RWPE1 (cell line): ENCODE measurements at regions not wholly inside any gene's neighbourhood (a gene's known extent, or its start where the extent isn't known, plus 50 kb on each side); places are given as distances from the start of the nearest gene placed in this dataset.
A peak's percentile ranks its signal among the peaks of the same experiment; 100 is the strongest.

Experiments
- CTCF ChIA-PET: fragments of 350-600 bp; sonication (Branson Sonifier 250); formaldehyde crosslinking; extraction: SDS; loops from one replicate; lab custom pipeline; 2021; lab: Yijun Ruan, JAX
- POLR2A ChIA-PET: fragments of 400-600 bp; formaldehyde crosslinking; extraction: SDS; loops from one replicate; lab custom pipeline; 2020; ENCODE audit warnings: antibody characterized with exemption; ENCODE audit not compliant: low non-redundant PET; lab: Yijun Ruan, JAX
- DNase-seq: peaks from one replicate; pipeline ENCODE4 v3.0.0; 2012; ENCODE audit warnings: low spot score
- H3K27ac ChIP-seq: fragments of 450-650 bp; 2 replicates; pipeline ENCODE4 v1.5.1; 2017
- TF ChIP-seq, protein P1 (sequence below): fragments of 450-650 bp; conservative IDR thresholded peaks from 2 replicates; pipeline ENCODE4 v1.5.1; 2017; ENCODE audit warnings: low read depth, mild to moderate bottlenecking

DNA sequence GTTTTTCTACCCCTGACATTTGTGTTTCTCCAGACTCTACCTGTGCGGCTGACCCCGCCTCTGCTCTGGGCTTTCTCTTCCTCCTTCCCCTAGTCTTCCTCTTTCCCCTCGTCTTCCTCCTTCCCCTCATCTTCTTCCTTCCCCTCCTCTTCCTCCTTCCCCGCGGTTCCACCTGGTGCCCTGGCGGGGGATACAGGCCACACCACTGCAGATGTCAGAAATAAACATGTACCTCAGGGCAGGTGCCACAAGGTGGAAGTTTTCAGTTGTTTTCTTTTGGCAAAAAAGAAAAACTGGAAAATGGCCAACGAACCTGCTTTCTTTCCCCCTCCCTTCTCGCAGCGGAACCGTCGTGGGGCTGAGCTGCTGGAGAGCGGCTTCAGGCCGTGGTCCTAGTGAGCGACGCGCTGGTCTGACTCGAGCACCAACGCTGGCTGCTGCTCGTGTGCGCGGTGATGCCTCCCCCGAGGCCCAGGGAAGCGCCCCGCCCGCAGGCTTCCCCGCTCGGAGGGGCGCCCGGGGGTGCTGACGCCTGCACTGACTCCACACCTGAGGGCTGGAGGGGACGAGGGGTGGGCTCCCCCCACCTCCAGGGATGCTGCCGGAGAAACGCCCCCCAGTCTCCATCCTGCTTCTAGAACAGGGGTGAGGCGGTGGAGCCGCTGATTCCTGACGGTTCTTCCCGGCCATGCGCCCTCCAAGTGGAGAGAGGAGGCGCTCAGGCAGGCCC is 83.7 kb upstream of the ZNF516 start:
- CTCF ChIA-PET, result no interaction called here
- no peak for DNase-seq
- TF ChIP-seq, protein P1, sequence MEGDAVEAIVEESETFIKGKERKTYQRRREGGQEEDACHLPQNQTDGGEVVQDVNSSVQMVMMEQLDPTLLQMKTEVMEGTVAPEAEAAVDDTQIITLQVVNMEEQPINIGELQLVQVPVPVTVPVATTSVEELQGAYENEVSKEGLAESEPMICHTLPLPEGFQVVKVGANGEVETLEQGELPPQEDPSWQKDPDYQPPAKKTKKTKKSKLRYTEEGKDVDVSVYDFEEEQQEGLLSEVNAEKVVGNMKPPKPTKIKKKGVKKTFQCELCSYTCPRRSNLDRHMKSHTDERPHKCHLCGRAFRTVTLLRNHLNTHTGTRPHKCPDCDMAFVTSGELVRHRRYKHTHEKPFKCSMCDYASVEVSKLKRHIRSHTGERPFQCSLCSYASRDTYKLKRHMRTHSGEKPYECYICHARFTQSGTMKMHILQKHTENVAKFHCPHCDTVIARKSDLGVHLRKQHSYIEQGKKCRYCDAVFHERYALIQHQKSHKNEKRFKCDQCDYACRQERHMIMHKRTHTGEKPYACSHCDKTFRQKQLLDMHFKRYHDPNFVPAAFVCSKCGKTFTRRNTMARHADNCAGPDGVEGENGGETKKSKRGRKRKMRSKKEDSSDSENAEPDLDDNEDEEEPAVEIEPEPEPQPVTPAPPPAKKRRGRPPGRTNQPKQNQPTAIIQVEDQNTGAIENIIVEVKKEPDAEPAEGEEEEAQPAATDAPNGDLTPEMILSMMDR, result no peak
- POLR2A ChIA-PET, result no interaction called here
- H3K27ac ChIP-seq, result no peak overlapping the region

DNA sequence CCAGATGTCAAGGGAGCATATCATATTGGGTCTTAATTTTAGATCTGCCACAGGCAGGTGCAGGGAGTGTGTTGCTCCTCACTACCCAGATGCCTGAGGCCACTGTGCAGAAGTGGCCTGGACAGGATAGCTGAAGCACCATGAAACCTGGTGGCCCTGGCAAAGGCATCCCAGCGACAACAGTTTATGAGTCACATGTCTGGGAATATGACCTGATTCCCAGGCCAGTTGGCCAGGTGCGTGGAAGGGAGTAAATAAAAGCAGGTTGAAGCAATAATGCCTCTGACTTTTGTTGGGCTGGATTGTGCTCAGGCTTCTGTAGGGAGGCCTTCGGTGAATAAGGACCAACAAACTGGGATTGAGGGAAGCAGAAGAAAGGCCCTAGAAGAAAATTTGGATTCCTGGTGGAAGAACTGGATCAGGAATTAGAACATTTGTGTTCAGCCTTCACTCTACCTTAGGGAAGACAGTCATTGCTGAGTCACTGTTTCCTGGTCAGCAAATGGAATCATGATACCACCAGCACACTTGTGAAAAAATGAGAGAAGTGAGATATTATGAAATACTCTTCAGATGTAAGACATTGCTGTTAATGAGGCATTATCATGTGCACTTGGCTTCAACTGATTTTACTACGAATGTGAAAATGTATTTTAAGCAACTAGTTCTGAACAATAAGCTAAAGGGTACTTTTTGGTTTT is 78.4 kb upstream of the ZNF516 start:
- ChIA-PET POLR2A (no interaction called here), CTCF (no interaction called here)
- peak; percentile 71 for DNase-seq
- peak overlapping the region; percentile 72 for H3K27ac ChIP-seq
- TF ChIP-seq, protein P1, result no peak

GRCh38 chr18:76572518-76573247 is 77.6 kb upstream of the ZNF516 start:
- TF ChIP-seq, protein P1, result no peak
- POLR2A ChIA-PET, result no interaction called here
- DNase-seq, result no peak
- H3K27ac ChIP-seq, result peak overlapping the region; percentile 72
- CTCF ChIA-PET, result no interaction called here

DNA sequence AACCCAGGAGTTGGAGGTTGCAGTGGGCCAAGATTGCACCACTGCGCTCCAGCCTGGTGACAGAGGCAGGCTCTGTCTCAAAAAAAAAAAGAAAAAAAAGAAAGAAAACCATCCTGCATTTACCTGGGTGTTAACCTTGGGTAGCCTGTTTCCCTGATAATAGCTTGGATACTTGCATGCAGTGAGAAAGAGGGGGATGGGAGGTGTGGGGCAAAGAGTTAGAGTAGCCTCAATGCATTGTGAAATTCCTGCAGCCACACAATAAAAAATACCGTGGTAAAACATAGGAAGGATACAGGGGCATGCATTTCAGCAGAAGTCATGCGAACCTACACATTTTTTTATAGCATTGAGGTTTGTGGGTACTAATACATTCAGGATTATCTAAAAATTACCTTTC is 76.6 kb upstream of the ZNF516 start:
- no peak for DNase-seq
- POLR2A ChIA-PET, result no interaction called here
- CTCF ChIA-PET, result no interaction called here
- TF ChIP-seq, protein P1, result no peak
- H3K27ac ChIP-seq, result no peak overlapping the region

GRCh38 chr18:76570856-76571255 is 75.8 kb upstream of the ZNF516 start:
- no peak overlapping the region for H3K27ac ChIP-seq
- TF ChIP-seq, protein P1, result no peak
- ChIA-PET CTCF (no interaction called here), POLR2A (no interaction called here)
- DNase-seq, result no peak

DNA sequence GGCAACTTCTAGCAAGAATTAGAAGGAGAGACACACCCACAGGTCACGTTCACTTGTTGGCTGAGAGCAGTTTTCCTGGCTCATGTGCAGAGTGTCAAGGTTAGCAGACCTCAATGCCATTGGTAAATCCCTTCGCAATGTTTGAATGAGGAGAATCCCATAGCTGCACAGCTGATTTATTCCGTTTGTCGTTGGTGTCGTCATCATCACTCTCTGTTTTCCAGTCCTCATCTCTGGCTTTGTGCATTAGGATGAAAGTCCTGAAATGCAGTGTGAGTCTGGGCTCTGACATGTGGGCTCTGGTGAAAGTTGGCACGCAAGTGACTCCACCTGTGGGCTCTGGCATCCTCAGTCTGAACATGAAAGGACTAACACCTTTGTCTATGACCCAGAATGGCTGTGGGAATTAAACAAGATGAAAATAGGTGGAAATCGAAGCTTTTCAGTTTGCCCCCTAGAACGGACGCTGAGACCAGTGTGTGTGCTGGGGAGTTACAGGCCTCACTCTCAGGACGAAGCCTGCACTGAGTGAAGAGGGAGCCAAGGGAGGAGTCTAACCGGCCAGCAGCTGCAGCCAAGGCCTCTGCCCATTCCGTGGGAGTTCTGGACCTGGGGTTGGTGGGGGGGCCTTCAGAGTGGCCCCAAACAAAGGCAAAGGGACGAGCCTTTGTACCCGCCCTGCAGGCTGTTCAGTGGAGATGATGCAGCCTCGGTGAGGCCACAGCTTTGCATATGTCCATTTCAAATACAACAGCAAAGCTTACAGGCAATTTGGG is 74.8 kb upstream of the ZNF516 start:
- POLR2A ChIA-PET, result no interaction called here
- DNase-seq, result no peak
- CTCF ChIA-PET, result no interaction called here
- H3K27ac ChIP-seq, result peak overlapping the region; percentile 99; the same call in 1 of the 2 replicates
- TF ChIP-seq, protein P1, result no peak
